AG08396 (cell line): ENCODE measurements at regions not wholly inside any gene's neighbourhood (a gene's known extent, or its start where the extent isn't known, plus 50 kb on each side); places are given as distances from the start of the nearest gene placed in this dataset.

Experiments
- DNase-seq: peaks from one replicate; pipeline ENCODE4 v3.0.0; 2012; ENCODE audit warnings: low spot score, mixed read lengths

GRCh38 chr18:7349181-7349837 lies 118.4 kb downstream of the LRRC30 start:
- DNase-seq = no peak

DNA sequence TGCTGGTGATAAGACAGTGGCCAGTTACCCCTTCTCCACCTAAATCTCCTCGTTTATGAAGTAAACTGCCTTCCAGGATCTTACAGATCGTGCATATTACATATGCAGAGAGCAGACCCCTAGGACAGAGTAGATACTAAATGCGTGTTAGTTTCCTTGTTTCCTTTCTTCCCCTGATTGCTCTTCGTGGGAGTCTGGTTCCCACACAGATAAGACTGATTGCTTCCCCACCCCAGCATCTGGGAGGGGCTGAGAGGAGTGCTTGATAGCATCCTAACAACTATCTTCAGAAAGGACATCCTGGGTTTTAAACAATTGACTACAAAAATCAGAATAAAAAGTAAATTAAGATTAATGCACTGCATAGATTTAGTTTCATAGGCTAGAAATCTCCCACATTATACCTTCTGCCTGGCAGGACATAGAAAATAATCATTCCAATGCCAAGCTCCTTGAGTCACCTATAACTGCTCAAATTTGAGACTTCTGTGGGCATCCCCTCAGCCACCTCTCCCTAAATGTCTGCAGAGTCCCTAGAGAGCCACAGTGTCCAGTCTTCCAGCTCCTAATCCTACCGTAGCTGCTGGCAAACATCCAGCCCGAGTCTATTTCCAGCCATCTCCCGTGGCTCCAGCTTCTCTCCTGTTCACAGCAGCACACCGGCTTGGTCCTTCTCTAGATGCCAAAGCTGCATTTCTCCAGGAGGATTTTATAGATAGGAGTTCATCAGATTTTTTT lies 128.3 kb downstream of the LRRC30 start:
- no peak for DNase-seq

- no peak for DNase-seq
These were observed 129.8 kb downstream of the LRRC30 start for GRCh38 chr18:7360606-7361170.

GRCh38 chr18:7363338-7363737 lies 132.4 kb downstream of the LRRC30 start:
- DNase-seq = no peak

DNA sequence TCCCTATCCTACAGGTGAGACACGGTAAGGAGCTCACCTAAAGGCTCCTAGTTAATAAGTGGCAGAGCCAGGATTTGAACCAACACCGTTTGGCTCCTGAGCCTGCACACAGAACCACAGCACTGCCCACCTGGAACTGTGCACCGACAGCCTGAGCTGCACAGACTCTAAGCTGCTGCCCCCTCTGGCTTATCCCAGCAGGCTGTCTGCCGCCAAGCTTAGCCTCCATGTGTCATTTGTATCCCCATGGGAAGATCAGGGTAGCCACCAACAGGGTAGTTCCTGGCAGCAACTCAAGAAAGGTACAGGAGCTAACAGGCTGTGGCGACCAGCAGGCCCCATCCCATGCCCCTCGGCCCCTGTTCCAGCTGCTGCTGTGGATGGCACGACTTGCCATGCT lies 135.7 kb downstream of the LRRC30 start:
- no peak for DNase-seq

GRCh38 chr18:7367336-7367735 lies 136.4 kb downstream of the LRRC30 start:
- no peak for DNase-seq

GRCh38 chr18:7369006-7369405 lies 138.1 kb downstream of the LRRC30 start:
- no peak for DNase-seq

DNA sequence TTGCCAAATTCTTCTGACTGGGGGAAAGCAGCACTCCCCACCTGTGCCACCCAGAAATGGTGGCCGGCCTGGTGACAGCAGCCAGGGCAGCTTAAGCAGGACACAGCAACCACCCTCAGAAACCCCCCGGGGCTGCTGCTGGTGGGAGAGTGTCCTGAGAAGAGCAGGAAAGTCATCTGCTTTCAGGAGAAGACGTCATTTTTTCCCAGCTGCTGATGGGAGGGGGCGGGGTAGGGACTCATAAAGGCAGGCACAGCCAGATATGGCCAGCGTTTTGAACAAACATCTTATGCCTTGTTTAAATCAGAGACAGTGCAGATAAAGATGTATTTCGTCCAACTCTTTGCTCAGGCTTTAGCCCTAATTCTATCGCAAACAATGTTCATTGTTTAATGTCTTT lies 139.5 kb downstream of the LRRC30 start:
- no peak for DNase-seq

DNA sequence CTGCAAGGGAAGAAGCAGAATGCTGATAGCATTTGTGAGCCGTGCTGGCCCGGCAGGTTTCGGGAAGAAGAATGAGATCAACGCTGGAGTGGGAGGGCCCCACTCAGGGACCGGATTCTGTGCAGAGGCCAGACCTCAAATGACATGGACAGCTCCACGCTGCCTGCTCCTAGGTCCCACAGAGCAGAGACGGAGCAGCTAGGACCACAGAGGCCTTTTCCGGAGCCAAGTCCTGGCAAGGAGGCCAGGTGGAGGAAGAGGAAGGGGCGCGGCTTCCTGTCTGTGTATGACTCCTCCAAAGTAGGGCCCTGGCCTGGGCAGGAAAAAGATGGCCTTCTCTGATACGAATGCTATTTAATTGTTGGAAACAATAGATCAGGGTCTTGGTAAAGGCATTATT lies 139.9 kb downstream of the LRRC30 start:
- no peak for DNase-seq

GRCh38 chr18:7373441-7373840 lies 142.6 kb downstream of the LRRC30 start:
- no peak for DNase-seq

DNA sequence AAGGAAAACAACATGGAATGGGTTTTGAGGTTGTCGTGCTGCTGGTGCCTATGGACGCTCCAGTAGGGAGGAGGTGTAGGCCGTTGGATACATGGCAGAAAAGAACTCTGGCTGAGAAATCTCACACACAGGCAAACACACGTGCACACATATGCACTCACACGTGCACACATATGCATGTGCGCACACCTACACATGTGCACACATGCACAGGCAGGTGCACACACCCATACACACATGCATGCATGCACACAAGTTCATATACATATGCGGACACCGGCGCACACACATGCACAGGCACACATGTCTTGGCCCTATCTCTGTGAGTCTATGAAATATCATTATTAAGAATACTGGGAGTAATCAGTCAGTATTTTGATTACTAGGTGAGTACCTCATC lies 150.4 kb downstream of the LRRC30 start:
- DNase-seq = no peak

DNA sequence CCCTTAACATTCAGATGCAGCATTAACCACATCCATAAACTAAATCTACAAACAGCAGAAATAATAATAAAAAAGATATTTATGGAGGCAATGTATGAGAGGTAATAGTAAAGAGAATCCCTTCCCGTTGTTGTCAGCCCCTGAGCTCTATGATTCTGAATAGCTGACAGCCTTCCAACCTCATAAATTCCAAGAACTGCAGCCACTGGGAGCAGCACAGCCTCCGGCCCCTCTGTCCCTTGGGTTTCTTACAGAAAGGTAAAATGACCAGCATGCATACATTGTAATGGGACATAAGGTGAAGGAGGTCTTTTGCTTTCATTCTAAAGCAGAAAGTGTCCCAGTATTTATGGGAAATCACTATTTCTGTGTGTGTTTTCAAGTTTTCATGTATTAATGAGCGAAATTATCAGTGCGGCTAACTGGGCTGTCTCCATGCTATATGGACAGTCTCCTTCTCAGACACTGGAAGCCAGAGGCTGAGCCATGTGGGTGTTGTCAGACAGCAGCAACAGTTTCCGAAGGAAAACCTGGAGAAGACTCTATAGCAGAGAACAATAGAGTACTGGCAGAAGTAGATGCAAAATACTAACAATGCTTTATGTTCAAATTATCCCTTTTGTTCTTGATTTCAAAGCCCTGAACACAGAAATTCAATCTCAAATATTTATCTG lies 151.6 kb downstream of the LRRC30 start:
- no peak for DNase-seq

GRCh38 chr18:7383002-7383980 lies 152.4 kb downstream of the LRRC30 start:
- DNase-seq = no peak

DNA sequence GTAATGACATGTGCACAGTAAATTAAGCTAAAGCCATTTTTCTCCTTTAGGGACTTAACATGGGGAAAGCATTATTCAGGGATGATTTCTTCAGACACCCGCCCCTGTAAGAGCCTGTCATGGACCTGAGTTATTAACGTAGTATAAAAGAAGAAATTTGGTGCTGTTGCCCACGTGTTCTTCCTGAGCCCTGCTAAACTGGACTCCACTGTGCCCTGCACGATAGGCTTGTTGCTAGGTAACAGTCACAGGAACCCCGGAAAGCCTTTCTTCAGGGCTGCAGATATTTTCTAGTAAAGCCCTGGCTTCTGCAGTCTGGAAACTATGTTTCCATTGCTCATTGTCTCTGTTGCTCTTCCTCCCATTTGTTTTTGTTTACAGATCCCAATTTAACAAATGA lies 157.9 kb downstream of the LRRC30 start:
- no peak for DNase-seq

GRCh38 chr18:7390731-7391492 lies 160.0 kb downstream of the LRRC30 start:
- DNase-seq = no peak

GRCh38 chr18:7393080-7393479 lies 162.2 kb downstream of the LRRC30 start:
- no peak for DNase-seq

DNA sequence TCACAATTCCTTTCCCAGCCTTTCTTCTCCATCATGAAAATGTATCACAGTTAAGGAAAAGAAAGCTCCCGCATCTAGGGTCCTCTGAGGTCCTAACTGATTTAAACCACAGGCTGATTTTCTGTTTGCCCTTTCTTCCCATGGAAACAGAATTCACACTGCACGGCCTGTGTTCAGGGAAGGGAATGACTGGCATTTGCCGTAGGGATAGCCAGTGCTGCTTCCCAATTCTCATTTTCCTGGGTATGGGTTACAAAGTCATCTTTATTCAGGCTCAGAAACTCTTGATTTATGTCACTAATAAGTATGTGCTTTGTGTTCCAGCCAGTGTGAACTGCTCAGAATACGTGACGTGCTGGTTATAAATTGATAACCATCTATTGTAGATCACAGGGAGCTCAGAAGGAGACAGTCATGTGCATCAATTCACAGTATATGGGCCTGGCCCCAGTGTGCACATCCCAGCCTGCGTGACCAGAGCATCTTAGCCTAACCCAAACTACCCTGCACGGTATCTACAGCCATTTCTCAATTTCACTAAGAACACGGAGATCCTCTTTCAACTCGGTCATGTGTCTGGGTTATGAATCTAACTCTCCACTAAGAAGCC lies 163.3 kb downstream of the LRRC30 start:
- DNase-seq = no peak

GRCh38 chr18:7395566-7395965 lies 164.7 kb downstream of the LRRC30 start:
- no peak for DNase-seq

- DNase-seq = no peak
These were observed 153.2 kb upstream of the PTPRM start for GRCh38 chr18:7413906-7414305.

DNA sequence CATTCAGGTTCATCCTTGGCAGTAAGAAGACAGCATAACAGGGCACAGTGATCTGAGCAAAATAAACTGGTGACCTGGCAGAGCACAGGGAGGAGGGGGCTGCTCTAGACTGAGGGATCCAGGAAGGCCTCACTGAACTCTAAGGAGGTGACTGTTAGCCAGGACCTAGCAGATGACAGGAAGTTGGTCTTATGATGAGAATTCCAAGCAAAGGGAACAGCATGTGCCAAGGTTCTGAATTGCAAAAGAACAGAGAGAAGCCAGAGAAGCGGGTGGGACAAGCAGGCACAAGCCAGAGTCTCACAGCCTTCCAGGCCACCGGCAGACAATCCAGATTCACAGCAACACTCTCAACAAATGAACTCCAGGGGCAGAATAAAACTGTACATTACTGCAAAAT lies 152.7 kb upstream of the PTPRM start:
- DNase-seq = no peak
